RWPE1 (cell line): ENCODE measurements at regions not wholly inside any gene's neighbourhood (a gene's known extent, or its start where the extent isn't known, plus 50 kb on each side); places are given as distances from the start of the nearest gene placed in this dataset.

ENCODE experiments used
- CTCF ChIA-PET: fragments of 350-600 bp; sonication (Branson Sonifier 250); formaldehyde crosslinking; extraction: SDS; loops from one replicate; lab custom pipeline; 2021; lab: Yijun Ruan, JAX
- POLR2A ChIA-PET: fragments of 400-600 bp; formaldehyde crosslinking; extraction: SDS; loops from one replicate; lab custom pipeline; 2020; ENCODE audit warnings: antibody characterized with exemption; ENCODE audit not compliant: low non-redundant PET; lab: Yijun Ruan, JAX
- DNase-seq: peaks from one replicate; pipeline ENCODE4 v3.0.0; 2012; ENCODE audit warnings: low spot score
- H3K27ac ChIP-seq: fragments of 450-650 bp; 2 replicates; pipeline ENCODE4 v1.5.1; 2017
- TF ChIP-seq, protein P1 (sequence below): fragments of 450-650 bp; conservative IDR thresholded peaks from 2 replicates; pipeline ENCODE4 v1.5.1; 2017; ENCODE audit warnings: low read depth, mild to moderate bottlenecking

DNA sequence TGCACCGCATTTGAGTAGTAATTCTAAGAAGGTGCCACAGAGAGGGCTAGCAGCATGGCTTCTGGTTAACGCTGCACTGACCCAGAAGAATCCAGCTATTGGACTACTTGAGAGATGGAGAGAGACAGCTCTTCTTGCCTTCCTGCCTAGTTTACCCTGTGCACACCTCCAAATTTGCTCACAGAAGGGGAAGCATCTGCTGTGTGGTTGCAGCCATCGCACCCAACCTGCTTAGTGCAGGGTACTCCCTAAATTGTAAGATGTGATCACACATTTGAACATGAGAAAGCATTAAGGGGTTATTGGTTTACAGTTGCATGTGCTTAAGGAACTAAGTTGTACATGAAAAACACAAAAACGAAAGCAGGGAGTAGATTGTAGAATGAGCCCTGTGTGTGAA lies 122.1 kb downstream of the FOXB1 start:
- no peak overlapping the region for H3K27ac ChIP-seq
- TF ChIP-seq, protein P1, sequence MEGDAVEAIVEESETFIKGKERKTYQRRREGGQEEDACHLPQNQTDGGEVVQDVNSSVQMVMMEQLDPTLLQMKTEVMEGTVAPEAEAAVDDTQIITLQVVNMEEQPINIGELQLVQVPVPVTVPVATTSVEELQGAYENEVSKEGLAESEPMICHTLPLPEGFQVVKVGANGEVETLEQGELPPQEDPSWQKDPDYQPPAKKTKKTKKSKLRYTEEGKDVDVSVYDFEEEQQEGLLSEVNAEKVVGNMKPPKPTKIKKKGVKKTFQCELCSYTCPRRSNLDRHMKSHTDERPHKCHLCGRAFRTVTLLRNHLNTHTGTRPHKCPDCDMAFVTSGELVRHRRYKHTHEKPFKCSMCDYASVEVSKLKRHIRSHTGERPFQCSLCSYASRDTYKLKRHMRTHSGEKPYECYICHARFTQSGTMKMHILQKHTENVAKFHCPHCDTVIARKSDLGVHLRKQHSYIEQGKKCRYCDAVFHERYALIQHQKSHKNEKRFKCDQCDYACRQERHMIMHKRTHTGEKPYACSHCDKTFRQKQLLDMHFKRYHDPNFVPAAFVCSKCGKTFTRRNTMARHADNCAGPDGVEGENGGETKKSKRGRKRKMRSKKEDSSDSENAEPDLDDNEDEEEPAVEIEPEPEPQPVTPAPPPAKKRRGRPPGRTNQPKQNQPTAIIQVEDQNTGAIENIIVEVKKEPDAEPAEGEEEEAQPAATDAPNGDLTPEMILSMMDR = no peak
- ChIA-PET POLR2A (no interaction called here), CTCF (no interaction called here)
- DNase-seq = no peak

DNA sequence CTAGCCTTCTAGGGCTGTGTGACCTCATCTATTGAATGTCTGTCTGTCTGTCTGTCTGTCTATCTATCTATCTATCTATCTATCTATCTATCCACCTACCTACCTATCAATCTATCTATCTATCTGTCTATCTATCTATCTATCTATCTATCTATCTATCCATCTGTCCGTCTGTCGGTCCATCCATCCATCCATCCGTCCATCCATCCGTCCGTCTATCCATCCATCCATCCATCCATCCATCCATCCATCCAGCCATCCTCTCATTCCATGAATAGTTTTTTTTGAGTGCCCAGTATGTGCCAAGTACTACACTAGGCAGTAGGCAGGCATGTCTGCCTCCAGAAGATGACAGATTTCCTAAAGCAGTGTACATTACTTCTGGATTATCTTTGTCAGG lies 122.5 kb downstream of the FOXB1 start:
- TF ChIP-seq, protein P1 = no peak
- ChIA-PET POLR2A (no interaction called here), CTCF (interaction anchor here (0.6 to 1.5 kb wide), 3 partner anchors 47 to 73 kb away, joined by 3 to 4 read pairs (median 3); no protein-coding TSS in a partner anchor)
- DNase-seq = no peak
- no peak overlapping the region for H3K27ac ChIP-seq

DNA sequence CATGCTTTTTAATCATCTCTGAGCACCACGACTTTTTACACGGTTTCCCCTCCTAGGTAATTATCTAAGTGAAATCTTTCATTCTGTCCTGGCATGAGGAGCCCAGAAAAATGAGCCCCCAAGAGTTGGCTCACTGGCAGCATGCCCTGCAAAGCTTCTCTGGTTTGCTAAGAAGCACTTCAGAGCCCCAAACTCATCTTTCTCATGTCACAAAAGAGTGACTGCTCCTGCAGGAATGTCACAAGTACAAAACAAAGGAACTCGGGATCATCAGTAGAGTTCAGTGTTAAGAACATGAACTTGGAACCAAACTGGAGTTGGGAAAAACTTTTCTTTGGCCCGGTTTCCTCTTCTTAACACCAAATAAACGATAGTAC lies 123.9 kb downstream of the FOXB1 start:
- POLR2A ChIA-PET = no interaction called here
- peak overlapping the region; percentile 48; the same call in 1 of the 2 replicates for H3K27ac ChIP-seq
- CTCF ChIA-PET = interaction anchor here (0.6 to 1.5 kb wide), 6 partner anchors 11 to 437 kb away, joined by 3 to 5 read pairs (median 4); no protein-coding TSS in a partner anchor
- DNase-seq = no peak
- TF ChIP-seq, protein P1 = no peak

DNA sequence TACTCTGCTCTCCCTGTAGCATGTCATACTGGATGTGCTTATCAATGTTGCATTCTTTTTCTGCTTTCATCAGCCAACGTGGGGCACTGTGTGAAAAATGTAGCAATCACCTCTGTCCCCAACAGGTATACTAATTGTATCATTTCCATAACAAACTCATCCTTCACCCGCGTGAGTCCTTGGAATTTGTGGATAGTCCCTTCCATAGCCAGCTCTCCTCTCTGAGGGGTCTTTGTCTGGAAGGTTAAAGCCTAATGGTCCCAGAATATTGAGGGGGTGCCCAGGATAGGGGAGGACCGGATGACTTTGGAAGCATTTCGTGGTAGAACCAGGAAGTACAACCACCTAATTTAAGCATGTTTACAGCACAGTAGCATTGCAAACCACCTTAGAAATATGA lies 124.6 kb downstream of the FOXB1 start:
- no peak overlapping the region for H3K27ac ChIP-seq
- TF ChIP-seq, protein P1 = no peak
- DNase-seq = no peak
- POLR2A ChIA-PET = no interaction called here
- CTCF ChIA-PET = no interaction called here

DNA sequence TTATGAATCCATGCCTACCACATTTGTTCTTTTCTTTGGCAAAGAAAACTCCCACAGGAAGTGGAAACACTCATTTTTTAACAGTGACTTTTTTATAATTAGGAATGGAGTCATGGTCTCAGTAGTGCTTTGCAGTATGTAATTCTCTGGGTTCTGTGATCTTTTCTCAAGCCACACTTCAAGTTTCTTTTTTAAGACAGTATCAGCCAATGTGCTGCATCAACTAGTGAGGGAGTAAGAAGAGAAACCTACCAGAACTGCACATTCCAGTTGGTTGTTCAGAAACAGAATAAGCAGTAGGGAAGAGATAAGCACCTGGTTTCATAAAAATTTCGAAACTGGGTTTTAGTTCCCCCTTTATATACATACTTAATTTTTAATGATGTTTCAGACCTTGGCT lies 126.3 kb downstream of the FOXB1 start:
- ChIA-PET POLR2A (no interaction called here), CTCF (no interaction called here)
- no peak for DNase-seq

DNA sequence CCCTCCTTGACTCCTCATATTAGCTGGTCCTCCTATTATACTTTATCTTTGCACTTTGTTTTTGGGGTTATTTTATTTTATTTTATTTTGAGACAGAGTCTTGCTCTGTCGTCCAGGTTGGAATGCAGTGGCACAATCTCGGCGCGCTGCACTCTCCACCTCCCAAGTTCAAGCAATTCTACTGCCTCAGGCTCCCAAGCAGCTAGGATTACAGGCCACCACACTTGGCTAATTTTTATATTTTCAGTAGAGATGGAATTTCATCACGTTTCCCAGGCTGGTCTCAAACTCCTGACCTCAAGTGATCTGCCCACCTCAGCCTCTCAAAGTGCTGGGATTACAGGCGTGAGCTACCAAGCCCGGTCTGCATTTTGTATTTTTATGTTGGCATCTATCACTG lies 126.7 kb downstream of the FOXB1 start:
- ChIA-PET POLR2A (no interaction called here), CTCF (no interaction called here)
- no peak for DNase-seq
- TF ChIP-seq, protein P1 = no peak
- H3K27ac ChIP-seq = no peak overlapping the region

More for the DNA sequence above, 126.3 kb downstream of the FOXB1 start:
- TF ChIP-seq, protein P1 = no peak
- no peak overlapping the region for H3K27ac ChIP-seq

DNA sequence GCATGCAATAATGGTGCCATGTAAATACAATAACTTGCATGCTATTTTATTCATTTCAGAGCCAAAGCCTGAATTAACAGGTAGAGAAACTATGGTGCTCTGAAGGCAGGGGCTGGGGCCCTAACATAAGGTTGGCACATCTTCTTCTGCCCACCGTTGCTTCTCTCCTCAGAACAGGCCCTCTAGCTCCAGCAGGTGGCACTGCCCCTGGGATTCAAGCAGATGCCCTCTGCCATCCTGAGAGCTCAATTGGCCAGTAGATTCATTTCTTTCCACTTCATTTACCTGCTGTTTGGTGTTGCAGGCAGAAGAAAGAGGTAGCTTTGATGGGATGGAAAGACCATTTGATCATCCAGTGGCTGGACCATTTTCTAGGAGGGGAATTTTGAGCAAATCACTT lies 130.5 kb downstream of the FOXB1 start:
- no peak for DNase-seq
- no peak overlapping the region for H3K27ac ChIP-seq
- TF ChIP-seq, protein P1 = no peak; the same call in 1 of the 2 replicates
- CTCF ChIA-PET = interaction anchor here (0.6 to 1.2 kb wide), 4 partner anchors 118 to 193 kb away, joined by 3 to 4 read pairs (median 3); no protein-coding TSS in a partner anchor
- POLR2A ChIA-PET = no interaction called here
